Sigmoid colon (tissue), 4 donors: ENCODE measurements at regions not wholly inside any gene's neighbourhood (a gene's known extent, or its start where the extent isn't known, plus 50 kb on each side); places are given as distances from the start of the nearest gene placed in this dataset.

ENCODE experiments used
- EP300 ChIP-seq, 4 donors: sonication (generic); formaldehyde crosslinking; IDR thresholded peaks; one replicate each; pipeline ENCODE4 v1.6.1; 2017; ENCODE audit warnings: antibody characterized with exemption in 4 of 4
- POLR2A ChIP-seq, 2 donors: fragments of 450-650 bp; IDR thresholded peaks; one replicate each; pipeline ENCODE4 v1.6.1; 2016; ENCODE audit warnings: antibody characterized with exemption in 2 of 2, mild to moderate bottlenecking in 2 of 2, moderate library complexity in 2 of 2
- POLR2AphosphoS5 ChIP-seq, 4 donors: sonication (generic); formaldehyde crosslinking; IDR thresholded peaks; one replicate each; pipeline ENCODE4 v1.6.1; 2017; ENCODE audit warnings: antibody characterized with exemption in 4 of 4
- TF ChIP-seq, protein P1 (sequence below), 4 experiments: fragments of 450-650 bp in 3 of 4; fragments of 200-600 bp in 1 of 4; IDR thresholded peaks; one replicate each; pipeline ENCODE4 v1.5.1; 2016 to 2019; ENCODE audit warnings: antibody characterized with exemption in 4 of 4, mild to moderate bottlenecking in 3 of 4, moderate library complexity in 2 of 4

GRCh38 chr4:128654465-128654864 is 155.0 kb upstream of the JADE1 start:
- TF ChIP-seq POLR2A (IDR thresholded peaks at IDR 0.05) (no peak), EP300 (IDR thresholded peaks at IDR 0.05) (no peak), POLR2AphosphoS5 (IDR thresholded peaks at IDR 0.05) (no peak)
- TF ChIP-seq, protein P1, sequence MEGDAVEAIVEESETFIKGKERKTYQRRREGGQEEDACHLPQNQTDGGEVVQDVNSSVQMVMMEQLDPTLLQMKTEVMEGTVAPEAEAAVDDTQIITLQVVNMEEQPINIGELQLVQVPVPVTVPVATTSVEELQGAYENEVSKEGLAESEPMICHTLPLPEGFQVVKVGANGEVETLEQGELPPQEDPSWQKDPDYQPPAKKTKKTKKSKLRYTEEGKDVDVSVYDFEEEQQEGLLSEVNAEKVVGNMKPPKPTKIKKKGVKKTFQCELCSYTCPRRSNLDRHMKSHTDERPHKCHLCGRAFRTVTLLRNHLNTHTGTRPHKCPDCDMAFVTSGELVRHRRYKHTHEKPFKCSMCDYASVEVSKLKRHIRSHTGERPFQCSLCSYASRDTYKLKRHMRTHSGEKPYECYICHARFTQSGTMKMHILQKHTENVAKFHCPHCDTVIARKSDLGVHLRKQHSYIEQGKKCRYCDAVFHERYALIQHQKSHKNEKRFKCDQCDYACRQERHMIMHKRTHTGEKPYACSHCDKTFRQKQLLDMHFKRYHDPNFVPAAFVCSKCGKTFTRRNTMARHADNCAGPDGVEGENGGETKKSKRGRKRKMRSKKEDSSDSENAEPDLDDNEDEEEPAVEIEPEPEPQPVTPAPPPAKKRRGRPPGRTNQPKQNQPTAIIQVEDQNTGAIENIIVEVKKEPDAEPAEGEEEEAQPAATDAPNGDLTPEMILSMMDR (IDR thresholded peaks at IDR 0.05): no peak
